PC-9 (cell line): ENCODE measurements at regions not wholly inside any gene's neighbourhood (a gene's known extent, or its start where the extent isn't known, plus 50 kb on each side); places are given as distances from the start of the nearest gene placed in this dataset.
A peak's percentile ranks its signal among the peaks of the same experiment; 100 is the strongest.

Experiments used
- BruUV-seq: library from RNA; stranded (reverse); fragments of 400-500 nt; replicated peaks from 2 replicates; lab custom pipeline; 2021; lab: Mats Ljungman, UMichigan
- CTCF ChIA-PET: fragments of 300-600 bp; sonication (Branson Sonifier 250); formaldehyde crosslinking; loops from one replicate; lab custom pipeline; 2022; ENCODE audit warnings: antibody characterized with exemption; lab: Charles Lee
- POLR2A ChIA-PET: fragments of 300-600 bp; sonication (Branson Sonifier 250); formaldehyde crosslinking; loops from one replicate; lab custom pipeline; 2022; ENCODE audit warnings: antibody characterized with exemption; ENCODE audit not compliant: unreplicated experiment; lab: Charles Lee
- DNase-seq, 2 experiments: peaks; one replicate each; pipeline versions ENCODE4 v3.0.0 to v3.0.0-alpha.2; 2015 to 2022; ENCODE audit warnings: mixed read lengths in 1 of 2
- H2AFZ ChIP-seq: fragments of 200-600 bp; sonication (generic); 2 replicates; pipeline ENCODE4 v1.8.1; 2017; ENCODE audit warnings: antibody characterized with exemption
- H3F3A ChIP-seq: fragments of 200-600 bp; sonication (generic); 2 replicates; pipeline ENCODE4 v1.8.1; 2017; ENCODE audit warnings: antibody characterized with exemption, mild to moderate bottlenecking, low read depth; ENCODE audit not compliant: insufficient read depth
- H3K27ac ChIP-seq: fragments of 200-600 bp; sonication (generic); 2 replicates; pipeline ENCODE4 v1.6.1; 2016; ENCODE audit warnings: mixed run types
- H3K27me3 ChIP-seq: fragments of 200-600 bp; sonication (generic); 2 replicates; pipeline ENCODE4 v1.6.1; 2016; ENCODE audit warnings: low read depth, mixed run types; ENCODE audit not compliant: insufficient read depth
- H3K36me3 ChIP-seq: fragments of 200-600 bp; sonication (generic); 2 replicates; pipeline ENCODE4 v1.6.1; 2016; ENCODE audit warnings: low read depth, mixed run types
- H3K4me1 ChIP-seq: fragments of 200-600 bp; sonication (generic); replicated peaks from 2 replicates; pipeline ENCODE4 v1.6.1; 2016; ENCODE audit warnings: mixed run types; ENCODE audit not compliant: insufficient read depth
- H3K4me2 ChIP-seq: fragments of 200-600 bp; sonication (generic); 2 replicates; pipeline ENCODE4 v1.6.1; 2017; ENCODE audit warnings: mixed run types
- H3K4me3 ChIP-seq: fragments of 200-600 bp; sonication (generic); 2 replicates; pipeline ENCODE4 v1.6.1; 2016; ENCODE audit warnings: mixed run types
- H3K79me2 ChIP-seq: fragments of 200-600 bp; sonication (generic); 2 replicates; pipeline ENCODE4 v1.6.1; 2017; ENCODE audit warnings: low read depth, mixed run types
- H3K9me2 ChIP-seq: fragments of 200-600 bp; sonication (generic); 2 replicates; pipeline ENCODE4 v1.8.1; 2017; ENCODE audit warnings: mild to moderate bottlenecking; ENCODE audit not compliant: insufficient read depth
- H3K9me3 ChIP-seq: fragments of 200-600 bp; sonication (generic); 2 replicates; pipeline ENCODE4 v1.8.1; 2016; ENCODE audit warnings: low read depth; ENCODE audit not compliant: insufficient read depth
- H4K20me1 ChIP-seq: fragments of 200-600 bp; sonication (generic); 2 replicates; pipeline ENCODE4 v1.8.1; 2017; ENCODE audit not compliant: insufficient read depth
- CTCF ChIP-seq: fragments of 200-600 bp; sonication (generic); conservative IDR thresholded peaks from 2 replicates; pipeline ENCODE4 v1.6.1; 2017; ENCODE audit warnings: mixed run types, antibody characterized with exemption, mild to moderate bottlenecking, moderate library complexity
- EZH2 ChIP-seq: fragments of 200-600 bp; sonication (generic); IDR thresholded peaks from 2 replicates; pipeline ENCODE4 v1.8.0; 2017; ENCODE audit warnings: antibody characterized with exemption, low read depth
- intact Hi-C: fragments of 100-400 bp; cut with micrococcal nuclease; formaldehyde crosslinking; loops from one replicate; pipeline ENCODE4 v1.10.0; 2022; ENCODE audit not compliant: unreplicated experiment

- no peak for TF ChIP-seq EZH2
- no peak for TF ChIP-seq CTCF
- no peaks in the 10 kb centered on the region for H3K9me2 ChIP-seq
- H2AFZ ChIP-seq, result peak overlapping the region; percentile 86
- POLR2A ChIA-PET, result no interaction called here
- H3K9me3 ChIP-seq, result no peaks in the 10 kb centered on the region; the same call in 1 of the 2 replicates
- H3K36me3 ChIP-seq, result peaks cover 14% of the 10 kb centered on the region; the same call in 1 of the 2 replicates
- CTCF ChIA-PET, result no interaction called here
- peak overlapping the region; percentile 88 for H3K4me2 ChIP-seq
- no peaks in the 10 kb centered on the region for H4K20me1 ChIP-seq
- no peak for DNase-seq
- no TSS peak for BruUV-seq
- peaks cover 21% of the 10 kb centered on the region; the same call in 1 of the 2 replicates for H3K79me2 ChIP-seq
- H3K27ac ChIP-seq, result peak overlapping the region; percentile 67
- intact Hi-C loops, result no loop called here
- no peaks in the 10 kb centered on the region for H3F3A ChIP-seq
- no peaks in the 10 kb centered on the region for H3K27me3 ChIP-seq
- peaks cover 14% of the 10 kb centered on the region; the same call in 1 of the 2 replicates for H3K4me1 ChIP-seq
- peak overlapping the region; percentile 86 for H3K4me3 ChIP-seq
These were observed 138.9 kb downstream of the TBX18 start for GRCh38 chr6:84625506-84625905.

- H3K4me2 ChIP-seq, result peak overlapping the region; percentile 88
- no peaks in the 10 kb centered on the region for H3K27me3 ChIP-seq
- BruUV-seq, result no TSS peak
- no peak overlapping the region for H2AFZ ChIP-seq
- H3K4me3 ChIP-seq, result no peak overlapping the region; the same call in 1 of the 2 replicates
- H3K9me3 ChIP-seq, result no peaks in the 10 kb centered on the region; the same call in 1 of the 2 replicates
- no peaks in the 10 kb centered on the region for H4K20me1 ChIP-seq
- peaks cover 14% of the 10 kb centered on the region; the same call in 1 of the 2 replicates for H3K36me3 ChIP-seq
- POLR2A ChIA-PET, result no interaction called here
- H3K27ac ChIP-seq, result no peak overlapping the region; the same call in 1 of the 2 replicates
- intact Hi-C loops, result loop anchor here (1.0 kb wide), 1 partner anchor 11 kb away; no protein-coding TSS in a partner anchor
- no peaks in the 10 kb centered on the region for H3K9me2 ChIP-seq
- CTCF ChIA-PET, result no interaction called here
- no peaks in the 10 kb centered on the region for H3F3A ChIP-seq
- peaks cover 14% of the 10 kb centered on the region; the same call in 1 of the 2 replicates for H3K4me1 ChIP-seq
- TF ChIP-seq CTCF, result no peak
- TF ChIP-seq EZH2, result no peak
- peaks cover 21% of the 10 kb centered on the region; the same call in 1 of the 2 replicates for H3K79me2 ChIP-seq
- peak in 1 of 2 experiments; percentile 64 for DNase-seq
These were observed 140.3 kb downstream of the TBX18 start for GRCh38 chr6:84623956-84624680.

GRCh38 chr6:84618836-84619235, 145.6 kb downstream of the TBX18 start:
- TF ChIP-seq CTCF, result no peak
- TF ChIP-seq EZH2, result no peak
- Histone ChIP-seq H2AFZ (no peak overlapping the region), H3K9me3 (no peaks in the 10 kb centered on the region; the same call in 1 of the 2 replicates), H3K27ac (no peak overlapping the region), H3K79me2 (peaks cover 10% of the 10 kb centered on the region; the same call in 1 of the 2 replicates), H3K4me3 (no peak overlapping the region), H3K4me1 (no peaks in the 10 kb centered on the region; the same call in 1 of the 2 replicates), H3K4me2 (no peak overlapping the region), H3K27me3 (no peaks in the 10 kb centered on the region), H3F3A (no peaks in the 10 kb centered on the region), H3K9me2 (no peaks in the 10 kb centered on the region), H3K36me3 (peaks cover 10% of the 10 kb centered on the region; the same call in 1 of the 2 replicates), H4K20me1 (no peaks in the 10 kb centered on the region)
- no TSS peak for BruUV-seq
- DNase-seq, result no peak
- intact Hi-C loops, result no loop called here
- POLR2A ChIA-PET, result no interaction called here
- CTCF ChIA-PET, result interaction anchor here (0.6 kb wide), 1 partner anchor 70 kb away, joined by 4 read pairs; no protein-coding TSS in a partner anchor
